ENCODE measurements at regions not wholly inside any gene's neighbourhood (a gene's known extent, or its start where the extent isn't known, plus 50 kb on each side); places are given as distances from the start of the nearest gene placed in this dataset.

DNA sequence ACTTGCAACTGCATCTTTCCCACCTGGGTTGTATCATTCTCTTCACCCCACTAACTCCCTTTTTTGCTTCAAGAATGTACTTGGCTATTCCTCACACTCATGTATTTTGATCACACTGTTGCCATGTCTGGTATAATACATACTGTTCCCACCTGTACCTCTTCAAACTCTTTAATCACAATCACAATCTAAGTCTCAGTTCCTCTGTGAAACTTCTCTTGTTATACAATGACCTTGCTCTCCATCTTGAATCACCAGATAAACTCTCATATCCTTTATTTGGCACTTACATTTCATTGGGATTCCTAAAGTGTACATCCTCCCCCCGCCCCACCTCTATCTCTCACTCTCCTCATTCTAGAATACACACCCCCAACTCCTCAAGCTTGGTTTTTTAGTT, 516.0 kb upstream of the CHORDC1 start:
- H3F3A ChIP-seq (replicated peaks; ENCODE audit: insufficient read depth): no peaks in the 10 kb centered on the region
- no peak overlapping the region for H3K27ac ChIP-seq (ENCODE audit: low read depth in 2 of 2, low read length in 1 of 2)
- ChIA-PET CTCF (no interaction called here), POLR2A (no interaction called here)
- no peak overlapping the region for H2AFZ ChIP-seq (ENCODE audit: low read depth)
- H3K4me3 ChIP-seq (ENCODE audit: low read depth in 2 of 2, low read length in 1 of 2): no peak overlapping the region
- no peaks in the 10 kb centered on the region for H3K27me3 ChIP-seq (ENCODE audit: insufficient read depth)
- H4K20me1 ChIP-seq (ENCODE audit: insufficient read depth): no peaks in the 10 kb centered on the region
- H3K4me1 ChIP-seq (ENCODE audit: control insufficient read depth in 1 of 2, insufficient read depth in 2 of 2, low read depth in 1 of 2, low read length in 1 of 2): no peaks in the 10 kb centered on the region
- no peaks in the 10 kb centered on the region for H3K9me2 ChIP-seq
- TF ChIP-seq ELF1 (IDR thresholded peaks at IDR 0.05) (no peak), CHD2 (IDR thresholded peaks at IDR 0.05; ENCODE audit: low read length, partially characterized antibody) (no peak), GATA2 (CRISPR knock-in tag; IDR thresholded peaks at IDR 0.05) (no peak), NRF1 (IDR thresholded peaks at IDR 0.05; ENCODE audit: low read depth, low read length) (no peak), SIN3A (IDR thresholded peaks at IDR 0.05; ENCODE audit: borderline replicate concordance, low read depth, low read length) (no peak), MXI1 (IDR thresholded peaks at IDR 0.05; ENCODE audit: low read depth, low read length) (no peak), RCOR1 (IDR thresholded peaks at IDR 0.05; ENCODE audit: low read length) (no peak), MEF2A (IDR thresholded peaks at IDR 0.05; ENCODE audit: borderline replicate concordance, low read depth) (no peak), TEAD4 (IDR thresholded peaks at IDR 0.05; ENCODE audit: borderline replicate concordance, insufficient read depth) (no peak), YY1 (IDR thresholded peaks at IDR 0.05; ENCODE audit: low read depth) (no peak), RXRA (IDR thresholded peaks at IDR 0.05; ENCODE audit: borderline replicate concordance, low read depth) (no peak)
- TF ChIP-seq, protein P1, sequence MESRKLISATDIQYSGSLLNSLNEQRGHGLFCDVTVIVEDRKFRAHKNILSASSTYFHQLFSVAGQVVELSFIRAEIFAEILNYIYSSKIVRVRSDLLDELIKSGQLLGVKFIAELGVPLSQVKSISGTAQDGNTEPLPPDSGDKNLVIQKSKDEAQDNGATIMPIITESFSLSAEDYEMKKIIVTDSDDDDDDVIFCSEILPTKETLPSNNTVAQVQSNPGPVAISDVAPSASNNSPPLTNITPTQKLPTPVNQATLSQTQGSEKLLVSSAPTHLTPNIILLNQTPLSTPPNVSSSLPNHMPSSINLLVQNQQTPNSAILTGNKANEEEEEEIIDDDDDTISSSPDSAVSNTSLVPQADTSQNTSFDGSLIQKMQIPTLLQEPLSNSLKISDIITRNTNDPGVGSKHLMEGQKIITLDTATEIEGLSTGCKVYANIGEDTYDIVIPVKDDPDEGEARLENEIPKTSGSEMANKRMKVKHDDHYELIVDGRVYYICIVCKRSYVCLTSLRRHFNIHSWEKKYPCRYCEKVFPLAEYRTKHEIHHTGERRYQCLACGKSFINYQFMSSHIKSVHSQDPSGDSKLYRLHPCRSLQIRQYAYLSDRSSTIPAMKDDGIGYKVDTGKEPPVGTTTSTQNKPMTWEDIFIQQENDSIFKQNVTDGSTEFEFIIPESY (IDR thresholded peaks at IDR 0.05; ENCODE audit: borderline replicate concordance, low read depth): no peak
- TF ChIP-seq, protein P2, sequence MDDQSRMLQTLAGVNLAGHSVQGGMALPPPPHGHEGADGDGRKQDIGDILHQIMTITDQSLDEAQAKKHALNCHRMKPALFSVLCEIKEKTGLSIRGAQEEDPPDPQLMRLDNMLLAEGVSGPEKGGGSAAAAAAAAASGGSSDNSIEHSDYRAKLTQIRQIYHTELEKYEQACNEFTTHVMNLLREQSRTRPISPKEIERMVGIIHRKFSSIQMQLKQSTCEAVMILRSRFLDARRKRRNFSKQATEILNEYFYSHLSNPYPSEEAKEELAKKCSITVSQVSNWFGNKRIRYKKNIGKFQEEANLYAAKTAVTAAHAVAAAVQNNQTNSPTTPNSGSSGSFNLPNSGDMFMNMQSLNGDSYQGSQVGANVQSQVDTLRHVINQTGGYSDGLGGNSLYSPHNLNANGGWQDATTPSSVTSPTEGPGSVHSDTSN (IDR thresholded peaks at IDR 0.05): no peak
- TF ChIP-seq, protein P3, sequence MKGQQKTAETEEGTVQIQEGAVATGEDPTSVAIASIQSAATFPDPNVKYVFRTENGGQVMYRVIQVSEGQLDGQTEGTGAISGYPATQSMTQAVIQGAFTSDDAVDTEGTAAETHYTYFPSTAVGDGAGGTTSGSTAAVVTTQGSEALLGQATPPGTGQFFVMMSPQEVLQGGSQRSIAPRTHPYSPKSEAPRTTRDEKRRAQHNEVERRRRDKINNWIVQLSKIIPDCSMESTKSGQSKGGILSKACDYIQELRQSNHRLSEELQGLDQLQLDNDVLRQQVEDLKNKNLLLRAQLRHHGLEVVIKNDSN (IDR thresholded peaks at IDR 0.05; ENCODE audit: borderline replicate concordance, low read depth): no peak
- TF ChIP-seq, protein P4, sequence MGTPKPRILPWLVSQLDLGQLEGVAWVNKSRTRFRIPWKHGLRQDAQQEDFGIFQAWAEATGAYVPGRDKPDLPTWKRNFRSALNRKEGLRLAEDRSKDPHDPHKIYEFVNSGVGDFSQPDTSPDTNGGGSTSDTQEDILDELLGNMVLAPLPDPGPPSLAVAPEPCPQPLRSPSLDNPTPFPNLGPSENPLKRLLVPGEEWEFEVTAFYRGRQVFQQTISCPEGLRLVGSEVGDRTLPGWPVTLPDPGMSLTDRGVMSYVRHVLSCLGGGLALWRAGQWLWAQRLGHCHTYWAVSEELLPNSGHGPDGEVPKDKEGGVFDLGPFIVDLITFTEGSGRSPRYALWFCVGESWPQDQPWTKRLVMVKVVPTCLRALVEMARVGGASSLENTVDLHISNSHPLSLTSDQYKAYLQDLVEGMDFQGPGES (IDR thresholded peaks at IDR 0.05; ENCODE audit: low read depth, low read length): no peak
- DNase-seq: no peak
- no peaks in the 10 kb centered on the region for H3K36me3 ChIP-seq (replicated peaks in 1 of 2; ENCODE audit: control insufficient read depth in 1 of 2, insufficient read depth in 2 of 2, low read length in 1 of 2)
- 23% methylated on average over 1 of the region's 1 CpG for WGBS (ENCODE audit: low lambda C conversion rate)
- H3K9me3 ChIP-seq: no peaks in the 10 kb centered on the region
- no peaks in the 10 kb centered on the region for H3K79me2 ChIP-seq (ENCODE audit: insufficient read depth)
- no peak overlapping the region for H3K4me2 ChIP-seq
- H3K9ac ChIP-seq: no peak overlapping the region

All from SK-N-SH (cell line).